ENCODE measurements at regions not wholly inside any gene's neighbourhood (a gene's known extent, or its start where the extent isn't known, plus 50 kb on each side); places are given as distances from the start of the nearest gene placed in this dataset.

DNA sequence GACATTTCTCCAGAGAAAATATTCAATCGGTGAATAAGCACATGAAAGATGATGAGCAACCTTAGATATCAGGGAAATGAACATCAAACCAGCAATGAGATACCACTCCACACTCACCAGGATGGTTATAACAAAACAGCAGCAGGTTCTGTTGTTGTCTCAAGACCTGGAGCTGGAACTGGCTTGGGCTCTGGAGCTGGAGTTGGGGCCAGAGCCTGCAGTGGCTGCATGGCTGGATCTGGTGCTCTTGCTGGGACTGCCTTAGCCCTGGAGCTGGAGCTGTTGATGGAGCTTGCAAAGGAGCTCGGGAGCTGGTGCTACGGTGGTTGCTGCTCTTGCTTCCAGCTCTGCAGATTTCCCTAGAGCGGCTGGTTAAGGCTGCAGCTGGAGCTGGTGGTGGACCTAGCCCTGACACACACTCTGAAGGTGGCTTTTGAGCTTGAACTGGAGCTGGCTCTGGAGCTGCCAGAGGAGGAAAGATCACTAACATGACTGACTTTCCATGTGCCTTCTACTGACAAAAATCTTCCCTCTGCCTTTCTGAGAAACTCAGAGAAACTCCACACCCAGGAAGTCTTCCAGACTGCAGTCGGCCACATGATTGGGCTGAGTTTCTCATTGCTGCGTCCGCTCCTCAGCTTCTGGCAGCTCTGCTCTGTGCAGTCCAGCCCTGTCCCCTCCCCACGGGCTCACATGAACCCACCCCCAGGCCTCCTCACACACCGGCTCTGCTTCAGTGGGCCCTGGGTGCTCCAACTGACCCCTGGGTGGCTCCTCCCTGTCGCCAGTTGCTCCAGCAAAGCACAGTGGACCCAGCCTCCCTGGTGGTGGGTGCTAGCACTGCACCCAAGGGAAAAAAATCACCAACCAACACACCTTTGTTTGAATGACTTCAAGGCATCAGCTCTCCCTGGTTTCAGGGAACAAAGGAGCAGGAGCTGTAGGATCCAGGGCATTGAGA lies 139.1 kb upstream of the FMN2 start:
- no peaks in the 10 kb centered on the region for H4K20me1 ChIP-seq (ENCODE audit: control insufficient read depth, extremely low read depth, insufficient read depth, low read length)
- dilution Hi-C loops (cut with MboI; ENCODE audit: extremely low pct_ligation_motif_present, low sequenced_read_pairs) = no loop called here
- no peak overlapping the region for H3K27ac ChIP-seq (ENCODE audit: control insufficient read depth, insufficient read depth, low read length)
- H2AFZ ChIP-seq (ENCODE audit: control insufficient read depth, low read length) = no peak overlapping the region
- H3K27me3 ChIP-seq (ENCODE audit: control insufficient read depth, extremely low read depth, insufficient read depth, low read length) = no peaks in the 10 kb centered on the region
- peaks cover 3% of the 10 kb centered on the region for H3K9me3 ChIP-seq (ENCODE audit: control insufficient read depth, low read depth, low read length)
- H3K9ac ChIP-seq (ENCODE audit: control insufficient read depth, extremely low read depth, insufficient read depth, low read length) = no peak overlapping the region
- no peaks in the 10 kb centered on the region for H3K79me2 ChIP-seq (ENCODE audit: control insufficient read depth, insufficient read depth, low read length)
- H3K4me2 ChIP-seq (ENCODE audit: control insufficient read depth, extremely low read depth, insufficient read depth, low read depth, low read length) = no peak overlapping the region
- no peak overlapping the region for H3K4me3 ChIP-seq (ENCODE audit: control insufficient read depth in 2 of 3, extremely low read depth in 1 of 3, insufficient read depth in 2 of 3, low read depth in 1 of 3, low read length in 3 of 3)
- DNase-seq (ENCODE audit: low read depth, low spot score) (no peak), FAIRE-seq (no peak)
- no peak for TF ChIP-seq EZH2 (IDR thresholded peaks at IDR 0.05; ENCODE audit: low read length)
- TF ChIP-seq, protein P1, sequence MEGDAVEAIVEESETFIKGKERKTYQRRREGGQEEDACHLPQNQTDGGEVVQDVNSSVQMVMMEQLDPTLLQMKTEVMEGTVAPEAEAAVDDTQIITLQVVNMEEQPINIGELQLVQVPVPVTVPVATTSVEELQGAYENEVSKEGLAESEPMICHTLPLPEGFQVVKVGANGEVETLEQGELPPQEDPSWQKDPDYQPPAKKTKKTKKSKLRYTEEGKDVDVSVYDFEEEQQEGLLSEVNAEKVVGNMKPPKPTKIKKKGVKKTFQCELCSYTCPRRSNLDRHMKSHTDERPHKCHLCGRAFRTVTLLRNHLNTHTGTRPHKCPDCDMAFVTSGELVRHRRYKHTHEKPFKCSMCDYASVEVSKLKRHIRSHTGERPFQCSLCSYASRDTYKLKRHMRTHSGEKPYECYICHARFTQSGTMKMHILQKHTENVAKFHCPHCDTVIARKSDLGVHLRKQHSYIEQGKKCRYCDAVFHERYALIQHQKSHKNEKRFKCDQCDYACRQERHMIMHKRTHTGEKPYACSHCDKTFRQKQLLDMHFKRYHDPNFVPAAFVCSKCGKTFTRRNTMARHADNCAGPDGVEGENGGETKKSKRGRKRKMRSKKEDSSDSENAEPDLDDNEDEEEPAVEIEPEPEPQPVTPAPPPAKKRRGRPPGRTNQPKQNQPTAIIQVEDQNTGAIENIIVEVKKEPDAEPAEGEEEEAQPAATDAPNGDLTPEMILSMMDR (optimal IDR thresholded peaks at IDR 0.05 in 1 of 3, IDR thresholded peaks at IDR 0.05 in 1 of 3, conservative IDR thresholded peaks at IDR 0.05 in 1 of 3; ENCODE audit: extremely low read depth in 1 of 3, insufficient read depth in 2 of 3, low read length in 3 of 3) = peak in 1 of 3 experiments; percentile 33
- no peaks in the 10 kb centered on the region for H3K4me1 ChIP-seq (ENCODE audit: control insufficient read depth, extremely low read depth, insufficient read depth, low read length)
- no peaks in the 10 kb centered on the region for H3K36me3 ChIP-seq (ENCODE audit: control insufficient read depth in 2 of 2, extremely low read depth in 1 of 2, insufficient read depth in 2 of 2, low read length in 2 of 2)
- no peaks in the 10 kb centered on the region for H3K9me1 ChIP-seq (ENCODE audit: control insufficient read depth, extremely low read depth, insufficient read depth, low read length)

DNA sequence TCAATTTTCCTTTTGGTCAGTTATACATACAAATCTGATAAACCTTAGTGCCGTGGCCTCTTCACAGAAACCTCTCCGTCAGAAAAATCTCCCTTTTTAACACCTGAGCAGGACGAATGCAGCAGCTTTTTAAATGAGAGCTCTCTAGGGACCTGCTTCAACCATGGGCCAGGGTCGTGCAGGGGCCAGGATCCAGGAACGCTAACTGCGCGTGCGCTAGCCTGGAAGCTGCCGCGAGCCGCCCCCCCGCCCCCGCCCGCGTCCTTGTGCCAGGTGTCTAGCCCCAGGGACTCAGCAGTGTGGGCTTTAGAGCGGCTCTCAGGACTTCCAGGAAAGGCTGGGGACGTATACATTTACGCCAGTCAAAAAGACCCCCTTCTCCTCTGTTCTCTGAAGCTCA lies 136.8 kb upstream of the FMN2 start:
- Histone ChIP-seq H3K4me2 (ENCODE audit: control insufficient read depth, extremely low read depth, insufficient read depth, low read depth, low read length) (no peak overlapping the region), H3K27ac (ENCODE audit: control insufficient read depth, insufficient read depth, low read length) (no peak overlapping the region), H3K9me1 (ENCODE audit: control insufficient read depth, extremely low read depth, insufficient read depth, low read length) (no peaks in the 10 kb centered on the region), H3K9me3 (ENCODE audit: control insufficient read depth, low read depth, low read length) (peaks cover 3% of the 10 kb centered on the region), H3K36me3 (ENCODE audit: control insufficient read depth in 2 of 2, extremely low read depth in 1 of 2, insufficient read depth in 2 of 2, low read length in 2 of 2) (no peaks in the 10 kb centered on the region), H3K79me2 (ENCODE audit: control insufficient read depth, insufficient read depth, low read length) (no peaks in the 10 kb centered on the region), H3K27me3 (ENCODE audit: control insufficient read depth, extremely low read depth, insufficient read depth, low read length) (no peaks in the 10 kb centered on the region), H3K4me1 (ENCODE audit: control insufficient read depth, extremely low read depth, insufficient read depth, low read length) (no peaks in the 10 kb centered on the region), H4K20me1 (ENCODE audit: control insufficient read depth, extremely low read depth, insufficient read depth, low read length) (no peaks in the 10 kb centered on the region), H3K4me3 (ENCODE audit: control insufficient read depth in 2 of 3, extremely low read depth in 1 of 3, insufficient read depth in 2 of 3, low read depth in 1 of 3, low read length in 3 of 3) (no peak overlapping the region), H3K9ac (ENCODE audit: control insufficient read depth, extremely low read depth, insufficient read depth, low read length) (no peak overlapping the region), H2AFZ (ENCODE audit: control insufficient read depth, low read length) (no peak overlapping the region)
- TF ChIP-seq, protein P1 (optimal IDR thresholded peaks at IDR 0.05 in 1 of 3, IDR thresholded peaks at IDR 0.05 in 1 of 3, conservative IDR thresholded peaks at IDR 0.05 in 1 of 3; ENCODE audit: extremely low read depth in 1 of 3, insufficient read depth in 2 of 3, low read length in 3 of 3) = no peak
- TF ChIP-seq EZH2 (IDR thresholded peaks at IDR 0.05; ENCODE audit: low read length) = no peak
- dilution Hi-C loops (cut with MboI; ENCODE audit: extremely low pct_ligation_motif_present, low sequenced_read_pairs) = no loop called here
- FAIRE-seq (no peak), DNase-seq (ENCODE audit: low read depth, low spot score) (no peak)

Measured in keratinocyte (primary cell).